ENCODE measurements at regions not wholly inside any gene's neighbourhood (a gene's known extent, or its start where the extent isn't known, plus 50 kb on each side); places are given as distances from the start of the nearest gene placed in this dataset.
"Not testable (repeated sequence)": the region's sequence is repeated elsewhere in the genome, so short reads cannot be mapped to it uniquely, and the experiment has no call there.

DNA sequence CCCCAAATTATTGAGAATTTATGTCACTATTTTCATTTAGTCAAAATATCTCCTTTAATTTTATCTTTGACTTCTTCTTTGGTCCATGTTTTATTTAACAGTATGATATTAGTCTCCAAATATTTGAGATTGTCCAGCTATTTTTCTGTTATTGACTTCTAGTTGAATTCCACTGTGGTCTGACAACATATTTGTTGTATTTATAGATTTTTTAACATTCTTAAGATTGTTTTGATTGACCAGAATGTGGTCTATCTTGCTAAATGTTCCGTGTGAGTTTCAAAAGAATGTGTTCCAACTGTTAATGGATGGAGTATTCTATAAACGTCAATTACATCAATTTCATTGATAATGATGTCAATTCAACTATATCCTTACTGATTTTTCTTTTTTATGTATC is 1452.1 kb downstream of the SUCLG1 start:
- no peak for DNase-seq

DNA sequence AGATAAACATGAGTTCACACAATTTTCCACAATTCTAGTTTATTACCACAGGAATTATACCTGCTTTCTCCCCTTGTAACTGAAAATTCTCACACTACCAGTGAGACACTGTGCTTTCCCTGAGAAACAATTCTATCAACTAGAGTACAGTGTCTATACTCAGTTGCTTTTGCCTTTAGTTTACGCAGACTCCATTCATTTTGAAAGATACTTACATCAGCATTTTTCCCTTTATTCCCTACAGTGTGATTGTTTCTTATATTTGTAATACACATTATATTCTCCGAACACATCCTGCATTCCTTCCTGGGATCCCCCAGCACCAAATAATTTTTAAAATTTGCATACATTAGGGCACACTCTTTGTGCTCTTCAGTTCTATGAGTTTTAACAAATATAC is 1455.5 kb downstream of the SUCLG1 start:
- DNase-seq = no peak

DNA sequence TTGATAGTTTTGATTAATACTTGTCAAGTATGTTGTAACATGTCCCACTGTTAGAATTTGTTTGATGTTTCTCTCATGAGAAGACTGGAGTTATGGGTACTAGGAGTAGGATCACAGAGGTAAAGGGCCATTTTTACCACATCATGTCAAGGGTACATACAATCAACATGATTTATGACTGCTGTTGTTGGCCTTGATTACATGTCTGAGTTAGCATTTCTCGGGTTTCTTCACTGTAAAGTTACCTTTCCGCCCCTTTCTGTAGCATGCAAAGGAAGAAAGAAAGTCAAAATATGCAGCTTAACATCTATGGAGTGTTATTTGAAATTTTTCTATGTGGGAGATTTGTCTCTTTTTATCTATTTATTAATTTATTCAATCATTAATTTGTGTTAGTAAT is 1456.4 kb downstream of the SUCLG1 start:
- DNase-seq = no peak

DNA sequence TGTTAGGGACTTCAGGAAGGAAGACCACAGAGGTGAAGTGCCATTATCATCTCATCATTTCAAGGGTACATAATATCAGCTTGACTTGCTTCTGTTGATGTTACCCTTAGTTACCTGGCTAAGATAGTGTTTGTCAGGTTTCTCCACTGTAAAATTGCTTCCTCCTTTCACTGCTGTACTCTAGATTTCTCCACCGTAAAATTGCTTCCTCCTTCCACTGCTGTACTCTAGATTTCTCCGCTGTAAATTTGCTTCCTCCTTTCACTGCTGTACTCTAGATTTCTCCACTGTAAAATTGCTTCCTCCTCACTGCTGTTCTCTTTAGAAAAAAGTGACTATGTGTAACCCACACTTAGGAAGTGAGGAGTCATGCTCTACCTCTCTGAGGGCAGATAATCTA is 1460.3 kb downstream of the SUCLG1 start:
- DNase-seq = no peak

DNA sequence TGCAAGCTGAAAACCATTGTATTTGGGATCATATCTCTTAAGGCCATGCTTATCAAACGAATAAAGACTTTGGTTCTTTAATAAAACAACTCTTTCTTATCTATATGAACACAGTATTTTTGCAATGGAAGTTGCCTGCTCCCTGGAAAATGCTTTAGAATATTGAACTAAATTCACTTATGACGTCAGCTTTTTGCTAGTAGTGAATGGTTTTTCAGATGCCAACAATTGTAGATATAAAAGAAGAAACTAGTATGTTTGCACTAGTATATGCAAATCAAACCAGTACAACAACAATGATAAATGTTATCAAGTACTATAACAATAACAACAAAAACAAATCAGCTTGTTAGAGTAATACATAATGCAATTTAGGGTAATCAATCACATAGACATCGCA is 1462.9 kb downstream of the SUCLG1 start:
- no peak for DNase-seq

DNA sequence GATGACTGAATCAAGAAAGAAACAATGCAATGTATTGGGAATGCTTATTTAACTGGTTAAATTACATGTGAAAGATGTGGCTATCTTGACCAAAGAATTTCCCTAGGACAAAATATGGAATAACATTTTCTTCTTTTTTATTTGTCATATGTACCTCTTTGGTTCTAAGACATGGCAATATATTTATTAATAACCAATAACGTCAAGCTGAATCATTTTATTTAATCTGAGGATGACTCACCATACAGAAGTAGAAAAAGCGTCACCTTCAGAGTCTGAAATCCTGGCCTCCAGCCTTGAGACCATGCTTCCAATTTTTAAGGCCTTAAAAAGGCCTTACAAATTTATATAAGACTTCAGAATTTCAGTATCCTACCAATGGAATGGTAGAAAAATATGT is 1464.9 kb downstream of the SUCLG1 start:
- DNase-seq = no peak

DNA sequence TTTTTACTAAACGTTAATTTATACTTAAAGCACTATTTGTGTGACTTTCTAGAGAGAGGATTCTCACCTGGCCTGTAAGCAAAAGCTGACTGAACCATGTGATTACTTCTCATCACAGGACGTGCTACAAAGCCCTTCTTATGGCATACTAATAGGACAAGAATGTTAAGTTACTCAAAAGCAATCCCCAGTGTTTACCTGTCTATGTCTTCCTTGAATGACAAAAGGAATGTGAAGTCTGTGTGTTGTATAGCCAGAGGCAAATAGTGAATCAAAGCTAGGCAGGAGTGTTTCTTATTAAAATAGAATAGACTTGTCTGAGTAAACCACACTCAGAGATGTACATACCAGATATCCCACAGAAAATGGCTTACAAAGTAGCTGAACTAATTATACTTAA is 1465.5 kb downstream of the SUCLG1 start:
- no peak for DNase-seq

DNA sequence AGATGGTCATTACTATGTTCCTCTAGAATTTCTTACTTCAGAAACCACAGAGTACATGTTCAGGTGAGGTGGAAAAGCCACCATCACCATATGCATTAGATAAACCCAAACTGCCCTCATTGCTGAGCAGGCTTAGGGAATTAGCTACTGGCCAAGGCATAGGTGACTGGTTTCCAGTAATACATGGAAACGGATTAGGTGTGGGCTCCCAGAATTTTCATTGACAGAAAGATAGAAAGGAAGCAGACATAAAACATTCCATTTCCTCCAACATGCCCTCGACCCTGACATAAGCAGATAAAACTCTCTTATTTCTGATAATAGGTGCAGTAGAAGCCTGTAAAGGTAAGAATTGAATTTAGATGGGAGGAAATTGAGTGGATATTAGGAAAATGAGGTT is 1466.1 kb downstream of the SUCLG1 start:
- no peak for DNase-seq

DNA sequence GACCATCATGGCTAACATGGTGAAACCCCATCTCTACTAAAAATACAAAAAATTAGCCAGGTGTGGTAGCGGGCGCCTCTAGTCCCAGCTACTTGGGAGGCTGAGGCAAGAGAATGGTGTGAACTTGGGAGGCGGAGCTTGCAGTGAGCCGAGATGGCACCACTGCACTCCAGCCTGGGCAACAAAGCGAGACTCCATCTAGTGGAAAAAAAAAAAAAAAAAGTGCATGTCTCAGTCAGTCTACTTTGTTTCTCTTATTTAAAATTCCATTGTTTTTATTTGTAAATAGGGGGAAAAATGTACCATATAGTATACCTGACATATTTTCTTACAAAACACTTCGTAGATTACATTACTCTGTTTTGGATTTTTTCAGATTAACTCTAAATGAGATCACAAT is 1471.4 kb downstream of the SUCLG1 start:
- not testable (repeated sequence) for DNase-seq

DNA sequence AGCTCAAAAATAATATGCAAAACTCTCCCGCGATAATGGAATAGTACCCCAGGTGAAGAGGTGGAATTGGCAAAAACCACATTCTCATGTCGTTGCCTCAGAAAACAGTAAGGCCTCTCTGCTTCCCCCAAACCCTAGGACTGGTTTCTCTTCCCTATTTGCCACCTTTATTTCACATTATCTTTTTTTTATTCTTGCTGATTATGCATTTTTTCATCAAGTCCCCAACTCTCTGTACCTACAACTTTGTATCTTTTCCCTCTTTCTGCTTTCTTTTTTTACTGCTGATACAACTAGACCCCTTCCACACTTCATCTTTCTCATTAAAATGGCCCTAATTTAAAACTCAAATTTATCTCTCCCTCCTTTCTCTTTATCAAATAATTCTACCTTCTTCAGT is 1472.2 kb downstream of the SUCLG1 start:
- no peak for DNase-seq

DNA sequence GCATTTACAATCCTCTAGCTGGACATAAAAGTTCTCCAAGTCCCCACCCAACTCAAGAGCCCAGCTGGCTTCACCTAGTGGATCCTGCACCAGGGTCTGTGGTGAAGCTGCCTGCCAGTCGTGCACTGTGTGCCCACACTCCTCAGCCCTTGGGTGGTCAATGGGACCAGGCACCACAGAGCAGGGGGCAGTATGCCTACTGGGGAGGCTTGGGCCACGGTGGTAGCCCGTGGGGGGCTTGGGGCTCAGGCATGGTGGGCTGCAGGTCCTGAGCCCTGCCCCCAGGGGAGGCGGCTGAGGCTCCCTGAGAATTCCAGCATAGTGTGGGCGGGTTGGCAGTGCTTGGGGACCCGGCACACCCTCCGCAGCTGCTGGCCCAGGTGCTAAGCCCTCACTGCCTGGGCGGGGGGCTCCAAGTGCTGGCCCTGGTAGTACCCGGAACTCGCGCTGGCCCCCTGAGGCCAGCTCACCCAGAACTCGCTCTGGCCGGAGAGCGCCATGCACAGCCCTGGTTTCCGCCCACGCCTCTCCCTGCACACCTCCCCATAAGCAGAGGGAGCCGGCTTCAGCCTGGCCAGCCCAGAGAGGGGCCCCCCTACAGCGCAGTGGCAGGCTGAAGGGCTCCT is 1473.4 kb downstream of the SUCLG1 start:
- no peak for DNase-seq

DNA sequence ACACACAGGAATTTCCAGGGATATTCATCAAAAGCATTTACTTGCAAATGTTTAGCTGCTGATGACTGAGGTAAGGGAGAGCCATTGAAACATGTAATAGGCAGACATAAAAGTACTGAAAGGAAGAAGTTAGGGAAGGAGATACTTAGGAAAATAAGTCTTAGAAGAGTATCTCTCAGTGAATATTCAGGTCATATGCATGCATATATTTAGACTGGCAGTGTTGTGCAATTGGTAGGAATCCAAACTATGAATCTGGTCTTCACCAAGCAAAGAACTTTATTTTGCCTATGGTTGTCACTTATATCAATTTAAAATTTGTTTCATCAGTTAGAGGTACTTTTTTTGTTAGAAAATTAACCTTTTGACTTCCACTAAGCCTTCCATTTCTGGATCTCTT is 1490.7 kb downstream of the SUCLG1 start:
- DNase-seq = no peak

DNA sequence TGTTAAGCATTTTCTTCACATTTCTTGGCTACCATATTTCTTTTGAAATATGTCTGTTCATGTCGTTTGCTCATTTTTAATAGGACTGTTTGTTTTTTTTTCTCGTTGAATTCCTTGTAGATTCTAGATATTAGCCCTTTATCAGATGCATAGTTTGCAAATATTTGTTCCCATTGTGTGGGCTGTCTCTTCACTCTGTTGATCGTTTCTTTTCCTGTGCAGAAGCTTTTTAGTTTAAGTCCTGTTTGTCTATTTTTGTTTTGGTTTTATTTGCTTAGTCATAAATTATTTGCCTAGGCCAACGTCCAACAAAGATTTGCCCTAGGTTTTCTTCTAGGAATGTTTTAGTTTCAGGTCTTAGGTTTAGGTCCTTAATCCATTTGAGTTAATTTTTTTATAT is 1494.7 kb downstream of the SUCLG1 start:
- DNase-seq = no peak

DNA sequence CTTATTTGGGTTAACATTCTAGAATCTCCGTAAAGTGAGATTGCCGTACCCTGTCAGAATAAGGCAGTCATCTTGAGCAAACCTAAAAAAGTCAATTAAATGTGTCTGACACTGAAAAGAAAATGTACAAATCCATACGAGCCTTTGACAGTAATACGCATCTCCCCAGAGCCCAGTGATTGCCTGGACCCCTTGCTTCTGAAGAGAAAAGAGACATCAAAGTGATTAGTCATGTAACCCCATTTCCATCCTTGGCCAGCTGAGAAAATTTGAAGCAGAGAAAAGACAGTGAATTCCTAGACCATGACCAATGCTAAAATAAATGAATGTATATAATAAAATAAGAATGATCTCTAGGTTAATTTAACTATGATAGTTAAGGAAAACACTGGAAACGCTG is 1499.4 kb downstream of the SUCLG1 start:
- DNase-seq = no peak

DNA sequence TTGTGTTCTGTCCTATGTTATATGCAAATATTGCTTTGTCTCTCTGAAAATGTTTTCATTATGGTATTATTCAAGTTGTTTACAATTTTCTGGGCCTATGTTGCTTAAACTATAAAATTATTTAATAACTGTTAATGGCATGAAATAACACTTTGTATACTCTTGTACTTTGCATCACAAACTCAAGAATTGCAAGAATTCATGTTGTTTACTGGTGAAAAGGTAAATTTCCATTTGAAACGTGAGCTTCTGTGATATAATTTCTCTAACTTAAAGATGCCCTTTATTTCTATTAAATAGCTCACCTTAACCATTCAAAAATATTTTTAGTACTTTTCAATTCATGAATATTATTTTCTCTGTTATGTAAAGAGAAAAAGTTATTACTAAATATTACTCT is 1504.2 kb downstream of the SUCLG1 start:
- DNase-seq = no peak

DNA sequence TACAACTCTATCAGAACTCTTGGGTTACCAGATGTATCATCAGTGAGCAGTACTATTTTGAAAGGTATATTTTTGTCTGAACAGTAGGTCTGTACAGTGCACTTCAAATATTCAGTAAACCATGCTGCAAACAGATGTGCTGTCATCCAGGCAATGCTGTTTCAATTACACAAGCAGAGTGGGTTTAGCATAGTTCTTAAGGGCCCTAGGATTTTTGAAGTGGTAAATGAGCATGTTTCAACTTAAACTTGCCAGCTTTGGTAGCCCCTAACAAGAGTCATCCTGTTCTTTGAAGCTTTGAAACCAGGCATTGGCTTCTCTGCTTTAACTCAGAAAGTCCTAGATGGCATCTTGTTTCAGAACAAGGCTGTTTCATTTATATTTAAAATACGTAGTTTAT is 1519.9 kb downstream of the SUCLG1 start:
- DNase-seq = no peak

DNA sequence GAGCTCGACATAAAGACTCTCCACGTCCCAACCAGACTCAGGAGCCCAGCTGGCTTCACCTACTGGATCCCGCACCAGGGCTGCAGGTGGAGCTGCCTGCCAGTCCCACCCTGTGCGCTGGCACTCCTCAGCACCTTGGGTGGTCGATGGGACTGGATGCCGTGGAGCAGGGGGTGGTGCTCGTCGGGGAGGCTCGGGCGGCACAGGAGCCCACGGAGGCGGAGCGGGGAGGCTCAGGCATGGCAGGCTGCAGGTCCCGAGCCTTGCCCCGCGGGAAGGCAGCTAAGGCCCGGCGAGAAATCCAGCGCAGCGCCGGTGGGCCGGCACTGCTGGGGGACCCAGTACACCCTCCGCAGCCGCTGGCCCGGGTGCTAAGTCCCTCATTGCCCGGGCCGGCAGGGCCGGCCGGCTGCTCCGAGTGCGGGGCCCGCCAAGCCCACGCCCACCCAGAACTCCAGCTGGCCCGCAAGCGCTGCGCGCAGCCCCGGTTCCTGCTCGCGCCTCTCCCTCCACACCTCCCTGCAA is 1520.7 kb downstream of the SUCLG1 start:
- DNase-seq = not testable (repeated sequence)

DNA sequence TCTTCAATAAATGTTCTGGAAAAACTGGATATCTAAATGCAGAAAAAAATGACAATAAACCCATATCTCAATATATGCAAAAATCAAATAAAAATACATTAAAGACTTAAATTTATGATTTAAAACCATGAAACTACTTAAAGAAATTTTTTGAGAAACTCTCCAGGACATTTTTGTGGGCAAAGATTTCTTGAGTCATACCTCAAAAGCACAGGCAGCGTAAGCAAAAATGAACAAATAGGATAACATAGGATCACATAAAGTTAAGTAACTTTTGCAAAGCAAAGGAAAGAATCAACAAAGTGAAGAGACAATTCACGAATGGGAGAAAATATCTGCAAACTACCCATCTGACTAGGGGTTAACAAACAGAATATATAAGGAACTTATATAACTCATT is 1545.5 kb downstream of the SUCLG1 start:
- no peak for DNase-seq

DNA sequence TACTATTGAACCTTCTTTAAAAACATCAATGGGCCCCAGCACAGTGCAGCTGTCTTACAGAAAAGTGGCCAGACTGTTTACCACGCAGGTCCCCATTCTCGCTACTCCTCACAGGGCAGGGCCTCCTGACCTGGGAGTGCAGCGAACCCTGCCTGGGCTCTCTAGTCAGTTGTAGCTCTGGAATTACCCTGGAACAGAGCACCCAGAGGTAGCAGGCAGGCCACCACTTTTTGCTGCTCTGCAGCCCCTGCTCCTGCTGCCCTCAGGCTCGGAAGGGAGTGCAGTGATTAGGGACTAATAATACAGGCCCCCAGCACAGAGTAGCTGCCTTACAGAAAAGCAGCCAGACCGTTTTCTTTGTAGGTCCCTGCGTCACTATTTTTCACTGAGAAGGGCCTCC is 1563.0 kb downstream of the SUCLG1 start:
- DNase-seq = no peak

DNA sequence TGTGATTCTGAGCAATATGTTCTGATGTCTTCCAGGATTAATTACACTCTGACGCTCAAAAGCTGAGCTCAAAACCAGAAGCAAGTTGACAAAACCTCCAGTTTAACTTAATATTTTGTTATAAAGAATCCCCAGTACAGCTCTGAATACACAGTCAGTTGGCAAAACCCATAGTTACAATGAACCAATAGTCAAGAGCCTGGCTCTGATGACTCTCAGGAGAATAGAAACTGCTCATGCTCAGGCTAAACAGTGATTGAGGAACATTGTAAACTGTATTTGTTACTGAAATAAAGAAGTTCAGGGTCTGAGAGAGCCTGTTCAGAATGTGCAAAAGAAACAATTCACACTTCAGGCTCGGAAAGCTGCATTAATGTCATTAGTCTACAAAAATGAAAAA is 1565.9 kb downstream of the SUCLG1 start:
- no peak for DNase-seq

DNA sequence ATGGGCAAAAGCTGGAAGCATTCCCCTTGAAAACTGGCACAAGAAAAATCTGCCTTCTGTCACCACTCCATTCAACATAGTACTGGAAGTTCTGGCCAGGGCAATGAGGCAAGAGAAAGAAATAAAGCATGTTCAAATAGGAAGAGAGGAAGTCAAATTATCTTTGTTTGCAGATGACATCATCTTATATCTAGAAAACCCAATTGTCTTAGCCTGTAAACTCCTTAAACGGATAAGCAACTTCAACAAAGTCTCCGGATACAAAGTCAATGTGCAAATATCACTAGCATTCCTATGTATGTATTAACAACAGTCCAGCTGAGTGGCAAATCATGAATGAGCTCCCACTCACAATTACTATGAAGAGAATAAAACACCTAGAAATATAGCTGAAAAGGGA is 1579.3 kb downstream of the SUCLG1 start:
- no peak for DNase-seq

DNA sequence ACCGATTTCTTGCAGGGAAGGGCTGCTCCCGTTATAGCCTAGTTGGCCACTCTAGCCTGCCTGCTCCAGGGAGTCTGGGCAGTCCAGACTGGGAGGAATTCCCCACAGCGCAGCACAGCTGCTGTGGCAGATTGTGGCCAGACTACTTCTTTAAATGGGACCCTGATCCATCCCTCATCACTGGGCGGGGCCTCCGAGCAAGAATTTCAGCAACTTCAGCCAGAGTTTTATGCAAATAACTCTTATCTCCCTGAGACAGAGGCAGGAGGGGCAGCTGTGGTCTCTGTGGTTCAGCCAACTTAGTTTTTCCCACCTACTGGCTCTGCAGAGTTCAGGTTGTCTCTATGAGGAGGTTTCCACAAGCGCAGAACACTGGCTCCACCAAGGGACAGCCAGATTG is 1583.2 kb downstream of the SUCLG1 start:
- DNase-seq = no peak

DNA sequence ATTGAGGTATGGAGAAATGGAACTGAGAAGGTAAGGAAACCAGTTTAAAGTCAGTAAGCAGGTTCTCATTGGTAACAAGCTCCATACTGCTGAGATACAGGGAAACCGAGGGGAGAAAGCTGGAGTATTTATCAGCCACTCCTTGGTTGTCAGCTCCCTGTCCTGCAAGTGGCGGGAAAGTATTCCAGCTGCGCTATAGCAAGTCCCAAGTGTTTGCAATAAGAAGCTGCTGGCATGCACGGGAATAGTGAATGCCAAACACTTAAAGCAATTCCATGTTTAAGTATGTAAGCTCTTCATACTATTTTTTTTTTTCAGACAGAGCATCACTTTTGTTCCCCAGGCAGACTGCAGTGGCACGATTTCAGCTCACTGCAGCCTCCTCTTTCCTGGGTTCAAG is 1601.1 kb downstream of the SUCLG1 start:
- DNase-seq = no peak

DNA sequence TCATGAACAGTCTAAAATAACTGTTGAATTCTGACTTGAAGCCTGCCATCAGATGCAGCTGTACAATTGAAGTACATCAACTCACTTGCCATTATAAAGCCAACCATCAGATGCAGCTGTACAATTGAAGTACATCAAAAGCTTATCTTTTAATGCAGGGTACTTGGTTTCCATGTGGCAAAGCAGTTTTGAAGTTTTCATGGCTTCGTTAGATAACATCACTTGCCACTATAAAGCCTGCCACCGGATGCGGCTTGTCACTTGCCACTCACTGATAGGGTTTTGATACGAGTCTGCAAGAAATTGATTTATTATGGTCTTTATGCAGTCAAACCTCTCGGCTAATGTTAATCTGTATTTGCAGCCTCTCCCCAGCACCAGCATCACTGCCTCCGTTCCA is 1605.8 kb downstream of the SUCLG1 start:
- no peak for DNase-seq

DNA sequence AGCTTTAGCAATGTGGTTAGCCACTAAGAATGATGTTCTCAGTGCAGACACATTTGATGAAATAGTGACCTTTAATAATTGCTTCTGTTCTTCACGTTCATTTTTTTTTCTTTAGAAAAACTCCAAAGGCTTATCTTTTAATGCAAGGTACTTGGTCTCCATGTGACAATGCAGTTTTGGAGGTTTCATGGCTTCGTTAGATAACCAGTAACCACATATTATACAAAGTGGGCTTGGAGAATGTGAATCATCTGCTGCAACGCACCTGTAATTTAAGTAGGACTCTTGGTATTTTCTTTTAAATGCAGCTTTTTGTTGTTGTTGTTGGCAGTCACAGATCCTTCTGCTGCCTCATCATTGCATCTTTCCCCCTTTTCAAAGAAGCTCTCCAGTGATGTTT is 1606.3 kb downstream of the SUCLG1 start:
- no peak for DNase-seq

DNA sequence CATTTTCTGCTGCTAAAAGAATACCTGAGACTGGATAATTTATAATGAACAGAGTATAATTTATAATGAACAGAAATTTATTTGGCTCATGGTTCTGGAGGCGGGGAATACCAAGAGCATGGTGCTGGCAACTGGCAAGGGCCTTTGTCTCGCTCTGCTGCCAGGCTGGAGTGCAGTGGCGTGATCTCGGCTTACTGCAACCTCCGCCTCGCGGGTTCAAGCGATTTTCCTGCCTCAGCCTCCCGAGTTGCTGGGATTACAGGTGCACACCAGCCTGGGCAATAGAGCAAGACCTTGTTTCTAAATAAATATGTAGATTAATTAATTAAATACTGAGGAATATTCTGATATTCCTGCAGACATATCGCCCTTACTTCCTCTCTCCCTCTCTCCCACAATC is 1610.8 kb downstream of the SUCLG1 start:
- no peak for DNase-seq
